ENCODE measurements at regions not wholly inside any gene's neighbourhood (a gene's known extent, or its start where the extent isn't known, plus 50 kb on each side); places are given as distances from the start of the nearest gene placed in this dataset.

- no peak for DNase-seq
Measured at GRCh38 chr12:34292736-34293625, 270.7 kb downstream of the ALG10 start.

GRCh38 chr12:34294137-34294536 is 271.8 kb downstream of the ALG10 start:
- no peak for DNase-seq

- DNase-seq = no peak
Measured at GRCh38 chr12:34294671-34295365, 272.5 kb downstream of the ALG10 start.

GRCh38 chr12:34295366-34296142 is 273.3 kb downstream of the ALG10 start:
- DNase-seq = no peak

GRCh38 chr12:34296143-34297041 is 274.1 kb downstream of the ALG10 start:
- DNase-seq = no peak

- DNase-seq = no peak
Measured at GRCh38 chr12:34297126-34297789, 275.0 kb downstream of the ALG10 start.

- DNase-seq = no peak
Measured at GRCh38 chr12:34297790-34298164, 275.5 kb downstream of the ALG10 start.

- DNase-seq = no peak
Measured at GRCh38 chr12:34298176-34298970, 276.1 kb downstream of the ALG10 start.

GRCh38 chr12:34298971-34299801 is 276.9 kb downstream of the ALG10 start:
- no peak for DNase-seq

- no peak for DNase-seq
Measured at GRCh38 chr12:34299802-34300193, 277.5 kb downstream of the ALG10 start.

- no peak for DNase-seq
Measured at GRCh38 chr12:34300376-34301250, 278.3 kb downstream of the ALG10 start.

- DNase-seq = no peak
Measured at GRCh38 chr12:34301251-34302130, 279.2 kb downstream of the ALG10 start.

- no peak for DNase-seq
Measured at GRCh38 chr12:34302131-34302885, 280.0 kb downstream of the ALG10 start.

- no peak for DNase-seq
Measured at GRCh38 chr12:34303091-34303870, 281.0 kb downstream of the ALG10 start.

GRCh38 chr12:34304001-34304400 is 281.7 kb downstream of the ALG10 start:
- DNase-seq = no peak

GRCh38 chr12:34304546-34304945 is 282.2 kb downstream of the ALG10 start:
- no peak for DNase-seq

Data from CD4-positive, alpha-beta T cell treated with Interleukin-4 for 4 hours (primary cell).